Activated CD4-positive, alpha-beta T cell treated with anti-CD3 and anti-CD28 coated beads, Interleukin-2, Interleukin-6, amounts not matched to agents 100 ng/mL and 50 ng/mL, durations not matched to agents 16 hours and 8 hours (primary cell): ENCODE measurements at regions not wholly inside any gene's neighbourhood (a gene's known extent, or its start where the extent isn't known, plus 50 kb on each side); places are given as distances from the start of the nearest gene placed in this dataset.
"Not testable (repeated sequence)": the region's sequence is repeated elsewhere in the genome, so short reads cannot be mapped to it uniquely, and the experiment has no call there.

Experiments used
- DNase-seq: peaks from one replicate; pipeline ENCODE4 v3.0.0-alpha.2; 2020

DNA sequence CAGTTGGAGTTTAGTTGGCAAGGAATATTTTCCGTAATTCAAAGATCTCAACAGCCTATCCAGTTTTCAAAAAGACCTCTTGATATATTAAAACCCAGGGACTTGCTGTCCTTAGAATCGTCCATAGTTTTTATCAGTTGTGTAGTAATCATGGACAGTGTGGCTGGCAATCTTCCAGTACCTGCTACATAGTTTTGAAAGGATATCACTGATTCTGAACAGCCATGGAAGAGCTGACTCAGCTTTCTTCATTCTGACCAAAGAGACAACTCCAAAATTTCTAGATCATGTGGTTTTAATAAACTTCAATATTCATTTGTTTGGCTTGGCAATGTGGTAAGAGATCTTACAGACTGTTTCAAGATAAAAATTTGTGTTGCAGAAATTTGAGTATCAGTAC, 616.7 kb downstream of the TDRD15 start:
- no peak for DNase-seq

DNA sequence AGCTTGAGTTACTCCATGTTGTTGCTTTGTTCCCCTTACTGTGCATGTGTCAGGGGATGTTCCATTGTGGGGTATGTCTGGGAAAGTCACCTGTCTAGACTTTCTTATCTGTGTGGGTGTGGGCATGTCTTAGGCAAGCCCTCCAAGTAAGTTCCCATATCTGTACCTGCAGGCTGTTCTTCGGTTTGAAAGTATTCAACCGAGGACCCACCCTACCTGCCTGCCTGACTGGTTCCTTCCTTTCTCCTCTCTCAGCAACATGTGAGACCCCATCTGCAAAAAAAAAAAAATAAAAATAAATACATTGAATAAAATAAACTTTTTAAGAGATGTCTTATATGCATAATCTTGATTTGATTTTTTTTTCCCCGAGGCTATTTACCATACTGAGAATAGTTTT, 622.7 kb downstream of the TDRD15 start:
- DNase-seq: no peak

DNA sequence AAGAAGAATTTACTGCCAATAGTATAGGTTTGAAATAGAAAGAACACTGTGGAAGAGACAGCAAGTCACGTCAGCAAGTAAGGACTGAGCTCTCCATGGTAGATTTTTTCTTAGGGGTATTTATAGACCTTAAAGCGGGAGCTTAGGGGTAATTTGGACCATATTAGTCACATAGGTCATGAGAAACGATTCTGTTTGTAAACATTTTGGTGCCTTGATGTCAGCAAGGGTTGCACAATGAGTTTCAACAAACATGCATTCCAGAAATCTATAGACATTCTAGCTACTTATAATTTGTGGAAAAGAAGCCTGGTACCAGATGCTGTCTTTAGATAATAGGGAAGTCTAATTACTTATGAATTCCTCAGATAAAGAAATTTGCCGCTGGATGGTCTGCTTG, 624.7 kb downstream of the TDRD15 start:
- no peak for DNase-seq

DNA sequence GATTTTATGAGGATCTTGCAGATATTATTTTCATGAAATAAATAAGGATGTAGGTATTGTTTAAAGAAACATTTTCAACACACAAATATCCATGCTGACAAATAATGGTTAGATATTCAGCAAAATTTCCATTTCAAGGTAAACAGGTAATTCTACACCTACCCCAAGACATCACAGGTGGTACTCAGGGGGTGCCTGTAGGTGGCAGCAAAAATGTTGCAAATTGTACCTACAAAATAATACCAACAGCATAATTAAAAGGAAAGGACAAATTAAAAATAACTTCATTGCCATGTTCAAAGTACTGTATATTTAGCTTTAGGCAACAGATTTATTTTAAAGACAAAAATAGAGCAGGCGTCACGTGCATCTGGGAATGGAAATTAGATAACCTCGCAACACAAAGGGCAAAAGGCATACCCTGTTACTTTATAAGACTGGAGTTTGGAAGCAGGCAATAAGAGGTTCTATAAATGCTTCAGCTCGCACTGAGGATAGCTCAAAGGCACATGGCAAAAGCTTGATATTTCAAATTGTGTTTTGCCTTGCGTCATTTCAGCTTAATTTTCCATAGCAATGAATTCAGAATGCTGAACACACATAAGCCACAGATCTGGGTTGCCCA, 630.5 kb downstream of the TDRD15 start:
- DNase-seq: no peak

DNA sequence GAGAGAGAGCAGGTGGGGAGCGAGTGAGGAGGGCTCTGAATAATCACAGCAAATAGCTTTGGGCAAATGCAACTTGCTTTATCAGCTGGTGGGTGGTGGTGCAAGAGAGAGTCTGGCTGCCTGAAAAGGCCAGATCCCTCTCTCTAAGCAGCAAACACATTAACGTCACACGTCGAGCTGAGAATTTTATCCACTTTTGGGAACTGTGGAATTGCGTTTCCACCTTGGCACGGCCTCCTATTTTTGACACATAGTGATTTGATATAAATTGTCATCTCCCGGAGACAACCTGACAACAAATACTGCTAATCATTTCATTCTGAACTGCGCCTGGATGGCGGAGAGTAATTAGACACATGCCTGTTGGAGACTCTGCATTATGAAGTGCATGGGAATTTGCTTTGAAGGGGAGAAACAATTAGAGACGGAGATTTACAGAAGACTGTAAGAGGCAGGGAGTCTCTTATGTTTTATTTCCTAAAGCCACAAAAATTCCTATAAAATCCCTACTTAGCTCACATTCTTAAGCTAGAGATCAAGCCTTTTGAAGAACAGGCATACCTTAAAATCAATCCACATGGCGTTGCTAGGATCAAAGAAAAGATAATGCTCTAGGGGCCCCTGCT, 634.1 kb downstream of the TDRD15 start:
- DNase-seq: no peak

DNA sequence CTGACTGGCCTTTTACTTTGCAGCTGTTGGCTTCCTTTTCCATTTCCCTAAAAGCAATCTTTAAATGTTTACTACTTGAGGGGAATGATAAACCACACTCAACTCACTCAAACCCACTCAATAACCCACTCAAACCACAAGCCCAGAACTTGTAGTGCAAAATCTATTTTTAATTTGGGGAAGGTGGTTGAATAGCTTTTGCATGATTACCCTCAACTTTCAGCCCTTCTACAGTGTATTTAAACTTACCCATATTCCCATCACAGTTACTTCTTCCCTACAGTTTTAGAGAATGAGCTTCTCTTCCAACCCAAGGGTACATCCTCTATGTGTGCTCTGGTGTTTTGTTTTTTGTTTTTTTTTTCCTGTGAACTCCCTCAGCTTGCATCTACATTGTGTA, 636.1 kb downstream of the TDRD15 start:
- no peak for DNase-seq

DNA sequence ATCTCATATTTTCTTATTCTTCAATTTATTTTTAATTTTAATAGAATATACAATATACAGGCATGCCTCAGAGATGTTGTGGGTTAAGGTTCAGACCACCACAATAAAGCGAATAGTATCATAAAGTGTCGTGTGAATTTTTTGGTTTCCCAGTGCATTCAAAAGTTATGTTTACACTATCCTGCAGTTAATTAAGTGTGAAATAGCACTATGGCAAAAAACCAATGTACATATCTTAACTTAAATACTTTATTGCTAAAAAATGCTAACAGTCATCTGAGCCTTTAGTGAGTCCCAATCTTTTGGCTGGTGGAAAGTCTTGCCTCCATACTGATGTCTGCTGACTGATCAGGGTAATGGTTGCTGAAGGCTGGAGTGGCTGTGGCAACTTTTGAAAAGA, 637.6 kb downstream of the TDRD15 start:
- DNase-seq: no peak

DNA sequence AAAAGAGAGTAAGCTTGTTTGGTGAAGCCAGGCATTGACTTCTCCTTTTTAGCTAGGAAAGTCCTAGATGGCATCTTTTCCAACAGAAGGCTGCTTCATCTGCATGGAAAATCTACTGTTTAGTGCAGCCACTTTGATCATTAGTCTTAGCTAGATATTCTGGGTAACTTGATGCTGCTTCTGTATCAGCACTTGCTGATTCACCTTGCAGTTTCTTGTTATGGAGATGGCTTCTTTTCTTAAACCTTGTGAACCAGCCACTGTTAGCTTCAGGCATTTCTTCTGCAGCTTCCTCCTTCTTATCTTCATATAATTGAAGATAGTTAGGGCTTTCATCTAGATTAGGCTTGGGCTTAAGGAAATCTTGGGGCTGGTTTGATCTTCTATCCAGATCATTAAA, 639.7 kb downstream of the TDRD15 start:
- no peak for DNase-seq

DNA sequence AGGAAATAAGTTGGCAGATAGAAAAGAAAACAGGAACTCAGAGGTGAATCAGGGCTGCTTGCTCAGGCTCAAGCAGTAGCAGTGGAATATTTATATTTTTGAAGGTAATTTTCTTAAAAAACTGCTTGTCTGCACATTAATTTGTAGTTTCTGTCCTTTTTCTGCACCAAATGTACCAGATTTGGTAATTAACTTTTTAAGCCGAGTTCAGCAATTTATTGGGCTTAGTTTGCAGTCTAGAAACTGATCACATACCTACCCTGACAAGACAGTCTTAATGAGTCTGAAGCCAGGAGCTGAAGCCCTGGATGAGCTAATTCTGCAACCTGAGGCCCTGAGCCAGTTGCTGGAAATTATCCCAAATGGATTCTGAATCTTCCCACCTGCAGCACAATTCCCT, 647.0 kb downstream of the TDRD15 start:
- DNase-seq: no peak

DNA sequence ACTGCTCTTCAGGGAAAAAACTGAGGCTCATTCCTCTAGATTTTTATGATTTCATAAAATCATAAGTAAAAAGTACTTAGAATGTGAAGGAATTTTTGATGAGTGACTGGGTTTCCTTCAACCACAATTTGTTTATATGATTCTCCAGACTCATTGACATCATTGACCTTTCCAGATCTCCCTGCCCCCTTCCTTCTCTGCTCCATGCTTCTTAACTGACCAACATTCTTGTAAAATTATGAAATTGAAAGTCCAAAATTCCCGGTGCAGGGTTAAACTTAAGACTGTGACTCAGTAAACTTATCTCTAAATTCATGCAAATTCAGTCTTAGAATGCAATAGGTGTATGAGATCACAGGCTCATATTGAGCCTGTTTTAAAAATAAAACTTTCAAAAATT, 648.9 kb downstream of the TDRD15 start:
- DNase-seq: no peak

DNA sequence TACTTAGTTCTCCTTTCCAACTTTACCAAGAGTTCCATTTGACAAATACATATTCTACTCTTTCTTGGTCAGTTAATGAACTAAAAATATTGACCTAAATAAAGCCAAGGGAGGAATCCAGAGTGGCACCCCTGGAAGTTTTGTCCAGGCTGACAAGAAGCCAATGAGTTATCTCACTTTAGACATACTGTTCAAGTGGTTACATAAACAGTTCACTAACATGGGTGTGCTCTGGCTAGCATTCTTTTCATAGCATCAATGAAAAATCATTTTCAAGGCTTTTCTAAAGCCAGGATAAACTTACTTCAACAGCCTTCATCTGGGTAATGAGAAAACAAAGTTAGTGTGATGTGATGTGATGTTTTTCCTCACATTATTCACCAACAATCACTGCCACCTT, 649.4 kb downstream of the TDRD15 start:
- DNase-seq: no peak

DNA sequence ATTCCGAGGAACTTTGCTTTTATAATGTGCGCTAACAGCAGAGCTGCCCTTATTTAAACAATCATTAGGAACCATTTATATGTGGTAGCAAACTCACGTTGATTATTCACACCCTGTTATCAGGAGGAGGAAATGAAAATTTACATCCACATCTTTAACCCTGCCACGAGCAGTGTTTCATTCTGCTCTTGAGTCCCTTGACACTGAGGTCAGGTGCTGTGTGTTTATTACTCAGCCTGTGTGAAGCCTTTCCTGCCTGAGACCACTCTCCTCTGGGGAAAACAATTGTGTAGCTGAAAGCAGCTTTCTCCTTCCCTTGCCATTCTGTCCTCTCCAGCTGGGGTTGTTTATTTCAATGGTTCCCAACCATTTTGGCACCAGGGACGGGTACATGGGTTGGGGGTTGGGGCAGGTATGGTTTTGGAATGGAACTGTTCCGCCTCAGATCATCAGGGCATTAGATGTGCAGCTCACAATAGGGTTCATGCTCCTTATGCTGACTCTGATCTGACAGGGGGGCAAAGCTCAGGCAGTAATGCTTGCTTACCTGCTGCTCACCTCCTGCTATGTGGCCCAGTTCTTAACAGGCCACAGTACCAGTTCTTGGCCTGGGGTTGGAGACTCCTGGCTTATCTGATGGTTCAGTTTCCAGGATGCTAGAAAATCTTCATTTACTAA, 651.1 kb downstream of the TDRD15 start:
- DNase-seq: no peak

DNA sequence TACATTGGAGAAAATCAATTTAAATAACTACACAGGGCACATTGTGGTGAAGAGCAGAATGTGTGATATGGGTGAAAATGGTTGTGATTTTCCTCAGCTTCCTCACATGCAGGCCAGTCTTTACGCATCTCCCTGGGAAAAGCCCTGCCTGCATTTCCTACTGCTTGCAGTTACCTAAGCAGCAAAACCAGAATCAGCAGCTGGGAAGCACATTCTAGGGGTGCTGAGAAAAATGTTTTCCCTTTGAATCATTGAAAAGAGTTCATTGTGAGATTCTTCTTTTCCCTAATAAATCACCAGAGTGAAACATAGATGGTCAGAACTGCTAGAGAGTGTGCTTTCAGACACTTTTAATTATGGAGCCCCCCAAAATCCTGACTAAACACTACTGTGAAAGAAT, 656.0 kb downstream of the TDRD15 start:
- DNase-seq: no peak

DNA sequence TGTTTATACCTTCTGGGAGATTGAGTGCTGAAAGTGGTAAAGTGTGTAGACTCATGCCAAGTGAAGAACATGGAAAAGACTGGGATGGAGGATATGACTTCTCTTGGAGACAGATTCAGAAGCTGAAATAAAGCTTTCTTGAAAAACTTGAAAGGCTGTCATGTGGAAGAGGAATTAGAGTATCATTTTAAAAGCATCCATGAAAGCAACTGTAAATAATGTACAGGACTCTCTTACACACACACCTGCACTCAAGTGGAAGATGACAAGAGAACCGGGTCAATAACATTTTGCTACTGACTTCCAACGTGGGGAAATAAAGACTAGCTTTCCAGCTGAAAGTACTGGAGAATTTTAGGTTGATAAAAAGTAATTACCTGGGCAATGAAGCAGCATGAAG, 658.2 kb downstream of the TDRD15 start:
- DNase-seq: no peak

DNA sequence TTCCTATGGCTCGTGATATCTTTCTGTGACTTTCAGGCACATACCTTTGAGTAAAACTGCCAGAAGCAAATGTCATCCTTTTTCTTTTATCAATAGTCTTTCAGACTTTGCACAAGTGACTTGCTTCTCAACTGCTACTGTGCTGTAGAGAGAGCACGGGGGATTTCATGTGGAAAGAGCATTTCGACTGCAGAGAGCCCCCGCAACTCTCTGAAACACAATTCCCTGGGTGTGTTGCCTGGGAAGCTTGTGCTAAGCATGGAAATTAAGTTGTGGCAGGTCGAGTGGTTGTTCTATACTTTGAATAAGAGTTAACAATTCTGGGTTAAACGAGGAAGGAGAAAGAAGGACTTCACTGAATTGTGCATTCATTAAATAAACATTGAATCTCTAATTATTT, 659.1 kb downstream of the TDRD15 start:
- DNase-seq: no peak

DNA sequence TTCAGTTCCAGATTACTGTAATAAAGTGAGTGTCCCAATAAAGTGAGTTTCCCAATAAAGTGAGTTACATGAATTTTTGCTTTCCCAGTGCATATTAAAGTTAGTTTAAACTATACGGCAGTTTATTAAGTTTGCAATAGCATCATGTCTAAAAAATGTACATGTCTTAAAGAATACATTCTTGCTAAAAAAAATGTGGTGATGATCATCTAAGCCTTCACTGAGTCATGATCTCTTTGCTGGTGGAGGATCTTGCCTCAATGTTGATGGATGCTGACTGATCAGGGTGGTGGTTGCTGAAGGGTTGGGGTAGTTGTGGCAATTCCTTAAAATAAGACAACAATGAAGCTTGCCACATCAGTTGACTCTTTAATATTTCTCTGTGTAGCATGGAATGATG, 664.2 kb downstream of the TDRD15 start:
- no peak for DNase-seq

DNA sequence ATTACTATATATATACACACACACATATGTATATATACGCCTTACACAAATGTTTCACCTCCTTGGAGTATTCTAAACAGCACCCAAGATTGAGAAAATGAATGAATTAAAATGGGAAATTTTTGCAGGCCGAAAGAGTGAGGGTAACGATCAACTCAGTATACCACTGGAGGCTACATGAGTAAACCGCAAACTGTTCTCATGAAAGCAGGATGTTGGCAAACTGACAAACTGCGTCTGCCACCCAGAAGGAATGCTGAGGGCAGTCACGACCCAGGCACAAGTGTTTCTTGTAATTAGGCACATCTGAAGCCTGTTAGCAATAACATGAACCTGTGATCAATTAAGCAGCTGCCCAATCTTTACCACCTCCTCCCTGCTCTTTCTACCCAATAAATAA, 666.5 kb downstream of the TDRD15 start:
- DNase-seq: not testable (repeated sequence)

DNA sequence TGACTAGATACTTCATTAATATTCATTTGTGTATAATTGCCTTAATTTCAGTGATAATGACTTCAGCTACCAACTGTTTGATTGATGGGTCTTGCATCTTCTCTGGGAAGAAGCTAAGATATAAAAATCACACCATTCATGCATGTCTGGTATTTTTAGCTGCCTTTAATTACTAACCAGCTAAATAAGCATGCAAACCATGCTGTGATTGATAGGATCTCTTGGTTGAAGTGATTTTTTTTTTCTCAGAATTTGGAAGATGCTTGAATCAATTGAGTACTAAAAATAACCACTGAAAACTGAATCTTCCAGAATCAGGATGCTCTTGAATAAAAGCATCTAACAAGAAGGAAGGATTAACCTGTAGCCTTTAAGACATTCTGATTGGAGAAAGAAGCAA, 668.8 kb downstream of the TDRD15 start:
- DNase-seq: no peak

DNA sequence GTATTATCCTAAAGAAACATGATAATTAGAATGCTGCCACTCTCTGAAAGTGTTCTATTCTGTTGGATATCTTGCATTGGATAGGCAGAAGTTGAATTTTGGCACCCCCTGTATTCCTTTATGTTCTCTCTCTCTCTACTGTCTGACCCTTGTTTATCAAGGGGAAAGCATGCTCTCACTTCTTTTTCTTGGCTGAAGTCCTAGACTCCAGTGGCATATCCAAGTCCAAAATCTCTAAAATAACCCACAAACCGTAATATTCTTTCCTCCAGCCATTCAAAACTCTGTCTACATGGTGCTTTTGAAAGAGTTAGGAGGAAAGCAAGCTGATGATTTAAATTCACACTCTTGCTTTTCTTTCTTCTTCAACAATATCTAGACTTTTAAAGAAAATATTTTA, 669.7 kb downstream of the TDRD15 start:
- DNase-seq: no peak

DNA sequence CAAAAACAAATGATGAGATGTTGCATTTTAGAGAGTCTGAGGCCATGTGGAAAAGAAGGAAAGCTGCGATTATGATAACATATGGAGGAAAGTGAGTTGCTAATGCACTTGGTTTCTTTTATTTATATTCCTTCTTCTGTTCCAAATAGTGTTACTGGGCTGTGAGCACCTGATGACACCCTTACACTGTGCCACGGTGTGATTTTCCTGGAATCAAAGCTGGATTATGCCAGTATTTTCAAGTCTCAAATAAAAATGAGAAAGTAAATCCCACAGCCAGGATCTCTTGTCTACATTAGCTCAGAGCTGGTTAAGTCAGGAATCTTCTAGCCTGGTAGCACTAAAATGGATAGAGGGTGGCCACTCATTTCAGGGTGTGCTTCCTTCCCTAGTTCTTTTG, 670.8 kb downstream of the TDRD15 start:
- DNase-seq: no peak

DNA sequence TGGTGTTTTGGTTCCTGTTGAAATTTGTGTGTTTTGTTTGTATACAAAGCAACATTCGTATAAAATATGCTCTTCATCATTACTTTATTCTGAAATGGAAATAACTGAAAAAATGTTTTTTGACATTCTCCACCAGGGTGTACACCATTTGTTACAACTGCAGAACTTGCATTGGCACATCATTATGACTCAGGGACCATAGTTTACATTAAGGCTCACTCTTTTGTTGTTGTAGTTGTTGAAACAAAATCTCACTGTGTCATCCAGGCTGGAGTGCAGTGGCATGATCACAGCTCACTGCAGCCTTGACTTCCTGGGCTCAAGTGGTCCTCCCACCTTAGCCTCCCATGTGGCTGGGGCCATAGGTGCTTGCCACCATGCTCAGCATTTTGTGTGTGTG, 676.6 kb downstream of the TDRD15 start:
- no peak for DNase-seq

DNA sequence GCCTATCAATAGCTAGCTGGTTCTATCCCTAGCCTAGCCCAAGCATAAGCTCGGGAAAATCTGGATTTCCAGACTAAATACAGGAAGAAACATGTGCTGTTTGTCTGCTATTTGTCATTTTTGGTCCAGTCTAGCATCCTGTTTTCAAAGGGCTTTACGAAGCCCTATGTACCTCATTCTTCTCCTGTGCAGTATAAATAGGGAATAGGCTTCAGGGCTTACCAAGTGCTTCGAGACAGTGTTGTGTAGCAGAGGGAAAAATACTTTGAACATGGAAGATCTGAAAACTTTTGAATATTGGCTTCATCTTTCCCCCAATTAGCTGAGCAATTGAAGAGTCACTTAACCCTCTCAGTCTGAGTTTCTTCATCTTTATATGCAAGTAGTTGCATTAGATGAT, 679.8 kb downstream of the TDRD15 start:
- DNase-seq: no peak

DNA sequence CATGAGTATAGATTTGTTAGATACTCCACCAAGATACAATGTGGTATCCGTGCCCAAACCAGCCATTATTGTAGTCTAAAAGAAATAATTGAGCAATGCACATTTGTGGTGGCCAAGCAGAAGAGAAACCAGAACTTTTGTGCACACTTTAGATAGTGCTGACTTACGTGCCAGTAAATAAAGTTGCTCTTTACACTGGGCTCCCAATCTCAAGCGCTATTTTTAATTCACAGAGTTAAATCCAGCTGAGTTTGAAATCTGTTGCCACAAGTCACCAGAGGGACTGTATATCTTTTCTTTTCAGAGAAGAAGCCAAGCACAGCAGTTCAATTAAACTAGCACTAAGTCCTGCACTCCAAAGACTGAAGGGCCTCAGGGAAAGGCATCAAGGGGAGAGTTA, 680.4 kb downstream of the TDRD15 start:
- DNase-seq: no peak

DNA sequence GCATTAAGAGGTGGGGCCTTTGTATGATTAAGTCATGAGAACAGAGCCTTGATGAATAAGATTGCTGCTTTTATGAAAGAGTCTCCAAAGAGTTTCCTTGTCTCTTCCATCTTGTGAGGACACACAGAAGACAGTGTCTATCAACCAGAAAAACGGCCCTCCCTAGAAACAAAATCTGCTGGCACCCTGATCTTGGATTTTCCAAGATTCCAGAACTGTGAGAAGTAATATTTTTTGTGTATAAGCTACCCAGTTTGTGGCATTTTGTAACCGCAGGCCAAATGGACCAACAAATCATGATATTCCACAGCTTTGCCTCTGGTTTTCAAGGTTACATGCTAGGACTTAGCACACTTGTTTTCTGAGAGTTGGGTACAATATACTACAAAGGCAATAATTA, 687.8 kb downstream of the TDRD15 start:
- DNase-seq: no peak

DNA sequence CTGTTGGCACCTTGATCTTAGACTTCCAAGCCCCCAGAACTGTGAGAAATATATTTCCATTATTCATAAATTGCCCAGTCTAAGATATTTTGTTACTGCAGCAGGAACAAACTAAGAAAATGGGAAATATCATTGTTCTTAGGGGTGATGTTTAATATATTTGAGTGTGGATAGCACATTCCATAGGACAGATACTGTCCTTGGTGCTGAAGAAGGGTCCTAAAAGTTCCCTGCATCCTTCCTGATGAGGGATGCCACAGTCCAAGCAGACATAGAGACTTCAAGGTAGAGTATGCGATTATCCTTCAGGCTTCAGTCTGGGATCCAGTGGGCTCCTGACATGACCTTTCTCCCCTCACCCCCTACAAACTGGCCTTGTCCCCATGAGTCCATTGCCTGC, 689.0 kb downstream of the TDRD15 start:
- DNase-seq: no peak
